H1 (cell line): ENCODE measurements at regions not wholly inside any gene's neighbourhood (a gene's known extent, or its start where the extent isn't known, plus 50 kb on each side); places are given as distances from the start of the nearest gene placed in this dataset.

Experiments used
- CTCF ChIA-PET: fragments of 300-600 bp; sonication (Branson Sonifier 250); formaldehyde crosslinking; loops from one replicate; lab custom pipeline; 2021; ENCODE audit not compliant: partially characterized antibody; lab: Charles Lee
- POLR2A ChIA-PET: fragments of 300-600 bp; sonication (Branson Sonifier 250); formaldehyde crosslinking; loops from one replicate; lab custom pipeline; 2021; ENCODE audit warnings: inconsistent platforms; ENCODE audit not compliant: partially characterized antibody; lab: Charles Lee
- DNase-seq, 2 experiments: peaks; one replicate each; pipeline versions ENCODE4 v3.0.0 to v3.0.0-alpha.2; 2010 to 2022; ENCODE audit warnings: low spot score in 2 of 2, low read depth in 1 of 2, mixed read lengths in 1 of 2
- FAIRE-seq: peaks from 2 replicates; lab custom pipeline; 2011; peaks lifted over from hg19 to GRCh38; lab: Jason Lieb, UNC
- H2AFZ ChIP-seq: 2 replicates; pipeline ENCODE4 v1.8.1; 2012; ENCODE audit warnings: low read length, inconsistent platforms
- H2AK5ac ChIP-seq: 2 replicates; pipeline ENCODE4 v1.6.1; 2013; ENCODE audit warnings: low read depth, low read length
- H2BK120ac ChIP-seq: replicated peaks from 2 replicates; pipeline ENCODE3; 2013; ENCODE audit warnings: low read depth, low read length, inconsistent platforms
- H2BK12ac ChIP-seq: 2 replicates; pipeline ENCODE4 v1.6.1; 2013; ENCODE audit warnings: low read depth, low read length
- H2BK15ac ChIP-seq: 2 replicates; pipeline ENCODE4 v1.6.1; 2013; ENCODE audit warnings: low read length
- H2BK20ac ChIP-seq: 2 replicates; pipeline ENCODE4 v1.6.1; 2013; ENCODE audit warnings: low read length
- H2BK5ac ChIP-seq: 2 replicates; pipeline ENCODE4 v1.6.1; 2013; ENCODE audit warnings: low read depth, low read length
- H3K14ac ChIP-seq: 2 replicates; pipeline ENCODE4 v1.6.1; 2013; ENCODE audit warnings: inconsistent platforms; ENCODE audit not compliant: insufficient read length
- H3K18ac ChIP-seq: 2 replicates; pipeline ENCODE4 v1.6.1; 2013; ENCODE audit warnings: low read length; ENCODE audit errors: extremely low read depth
- H3K23ac ChIP-seq: 2 replicates; pipeline ENCODE4 v1.6.1; 2013; ENCODE audit warnings: inconsistent platforms; ENCODE audit not compliant: insufficient read length
- H3K23me2 ChIP-seq: 2 replicates; pipeline ENCODE4 v1.6.1; 2013; ENCODE audit warnings: low read depth, low read length
- H3K27ac ChIP-seq: 2 replicates; pipeline ENCODE4 v1.6.1; 2011; ENCODE audit warnings: low read depth, low read length, inconsistent platforms
- H3K27me3 ChIP-seq, 4 experiments: replicated peaks in 1 of 4; 1 replicate in 1 of 4; 2 replicates in 3 of 4; pipeline versions ENCODE4 v1.6.1 to v1.8.1; 2011 to 2013; ENCODE audit warnings: low read length in 3 of 4, mild to moderate bottlenecking in 3 of 4, inconsistent platforms in 2 of 4, mixed read lengths in 2 of 4, moderate library complexity in 1 of 4; ENCODE audit not compliant: control insufficient read depth in 3 of 4, insufficient read depth in 3 of 4; ENCODE audit errors: extremely low read depth in 1 of 4
- H3K36me3 ChIP-seq, 4 experiments: 2 replicates each; pipeline versions ENCODE4 v1.6.1 to v1.8.1; 2011 to 2013; ENCODE audit warnings: mild to moderate bottlenecking in 4 of 4, low read length in 3 of 4, moderate library complexity in 2 of 4, control low read depth in 1 of 4, inconsistent platforms in 1 of 4; ENCODE audit not compliant: insufficient read depth in 4 of 4, control insufficient read depth in 2 of 4
- H3K4ac ChIP-seq: replicated peaks from 2 replicates; pipeline ENCODE3; 2013; ENCODE audit warnings: low read length, low read depth, mixed read lengths, inconsistent platforms; ENCODE audit not compliant: insufficient read length
- H3K4me1 ChIP-seq, 4 experiments: replicated peaks in 1 of 4; 1 replicate in 1 of 4; 2 replicates in 3 of 4; pipeline versions ENCODE4 v1.6.1 to v1.8.1; 2011 to 2013; ENCODE audit warnings: low read length in 3 of 4, inconsistent platforms in 2 of 4, mixed read lengths in 1 of 4; ENCODE audit not compliant: insufficient read depth in 4 of 4, control insufficient read depth in 3 of 4
- H3K4me2 ChIP-seq, 2 experiments: 2 replicates each; pipeline versions ENCODE4 v1.6.1 to v1.8.1; 2011 to 2013; ENCODE audit warnings: low read depth in 2 of 2, low read length in 2 of 2, control low read depth in 1 of 2, inconsistent platforms in 1 of 2, mild to moderate bottlenecking in 1 of 2; ENCODE audit not compliant: insufficient read depth in 1 of 2
- H3K4me3 ChIP-seq, 4 experiments: fragments of 200-600, 300-600 bp in 1 of 4; sonication (generic), shearing (Covaris generic), sonication (Bioruptor Twin) in 1 of 4; 2 replicates each; pipeline versions ENCODE4 v1.5.1 to v1.8.1; 2011 to 2016; ENCODE audit warnings: low read length in 4 of 4, low read depth in 3 of 4, control low read depth in 2 of 4, inconsistent platforms in 2 of 4, mild to moderate bottlenecking in 2 of 4, mixed read lengths in 1 of 4, moderate library complexity in 1 of 4; ENCODE audit not compliant: insufficient read depth in 2 of 4; ENCODE audit errors: extremely low read depth in 1 of 4
- H3K56ac ChIP-seq: replicated peaks from 2 replicates; pipeline ENCODE3; 2013; ENCODE audit warnings: low read depth, mild to moderate bottlenecking, mixed read lengths, low read length, inconsistent platforms; ENCODE audit not compliant: insufficient read length
- H3K79me1 ChIP-seq: 2 replicates; pipeline ENCODE4 v1.6.1; 2013; ENCODE audit warnings: low read depth, low read length, control low read depth
- H3K79me2 ChIP-seq, 2 experiments: 2 replicates each; pipeline versions ENCODE4 v1.6.1 to v1.8.1; 2012 to 2013; ENCODE audit warnings: low read length in 2 of 2, mild to moderate bottlenecking in 2 of 2, inconsistent platforms in 1 of 2; ENCODE audit not compliant: insufficient read depth in 2 of 2, control insufficient read depth in 1 of 2
- H3K9ac ChIP-seq, 4 experiments: replicated peaks in 1 of 4; 1 replicate in 1 of 4; 2 replicates in 3 of 4; pipeline versions ENCODE4 v1.6.1 to v1.8.1; 2011 to 2013; ENCODE audit warnings: low read depth in 3 of 4, low read length in 3 of 4, control low read depth in 2 of 4, mild to moderate bottlenecking in 2 of 4, moderate library complexity in 2 of 4, inconsistent platforms in 1 of 4; ENCODE audit errors: extremely low read depth in 1 of 4
- H3K9me3 ChIP-seq, 2 experiments: 2 replicates each; pipeline versions ENCODE4 v1.6.1 to v1.8.1; 2012 to 2013; ENCODE audit warnings: mild to moderate bottlenecking in 2 of 2, moderate library complexity in 2 of 2, control low read depth in 1 of 2, inconsistent platforms in 1 of 2, low read depth in 1 of 2, low read length in 1 of 2, mixed read lengths in 1 of 2; ENCODE audit not compliant: insufficient read depth in 2 of 2
- H4K20me1 ChIP-seq, 2 experiments: replicated peaks in 1 of 2; 2 replicates each; pipeline versions ENCODE3 to v1.8.1; 2011 to 2013; ENCODE audit warnings: inconsistent platforms in 2 of 2, low read length in 2 of 2, mild to moderate bottlenecking in 1 of 2; ENCODE audit not compliant: insufficient read depth in 2 of 2, control insufficient read depth in 1 of 2
- H4K5ac ChIP-seq: 2 replicates; pipeline ENCODE4 v1.6.1; 2013; ENCODE audit warnings: low read length, low read depth, mixed read lengths, inconsistent platforms; ENCODE audit not compliant: insufficient read length
- H4K8ac ChIP-seq: 2 replicates; pipeline ENCODE4 v1.8.0; 2013; ENCODE audit warnings: mild to moderate bottlenecking, moderate library complexity, low read length, inconsistent platforms; ENCODE audit not compliant: insufficient read depth; ENCODE audit errors: extremely low read depth
- H4K91ac ChIP-seq: replicated peaks from 2 replicates; pipeline ENCODE3; 2013; ENCODE audit warnings: low read length, mixed read lengths, inconsistent platforms; ENCODE audit not compliant: insufficient read length
- ATF3 ChIP-seq: IDR thresholded peaks from 2 replicates; pipeline ENCODE4 v1.6.1; 2011; ENCODE audit warnings: low read depth, mild to moderate bottlenecking, low read length; ENCODE audit not compliant: insufficient read depth
- BRCA1 ChIP-seq: IDR thresholded peaks from 2 replicates; pipeline ENCODE4 v1.6.1; 2012; ENCODE audit warnings: low read depth, low read length, improper control_type of control experiment
- EZH2 ChIP-seq: fragments of 200-600 bp; sonication (generic); IDR thresholded peaks from 2 replicates; pipeline ENCODE4 v1.7.1; 2012; ENCODE audit warnings: low read depth, mild to moderate bottlenecking, moderate library complexity, low read length, inconsistent platforms; ENCODE audit not compliant: severe bottlenecking
- HDAC6 ChIP-seq: IDR thresholded peaks from one replicate; pipeline ENCODE4 v1.7.1; 2012; ENCODE audit warnings: low read depth, mild to moderate bottlenecking, inconsistent platforms, low read length, moderate library complexity
- KDM1A ChIP-seq: fragments of 200-600, 300-600 bp; sonication (generic); IDR thresholded peaks from 2 replicates; pipeline ENCODE4 v1.7.1; 2016; ENCODE audit warnings: mild to moderate bottlenecking, low read length, borderline replicate concordance
- POLR2AphosphoS5 ChIP-seq: IDR thresholded peaks from 2 replicates; pipeline ENCODE4 v1.6.1; 2011; ENCODE audit warnings: low read depth, low read length
- SIN3A ChIP-seq, 2 experiments: IDR thresholded peaks in 1 of 2; conservative IDR thresholded peaks in 1 of 2; 2 replicates each; pipeline ENCODE4 v1.6.1; 2011 to 2012; ENCODE audit warnings: low read length in 2 of 2, improper control_type of control experiment in 1 of 2, low read depth in 1 of 2, mild to moderate bottlenecking in 1 of 2
- SP1 ChIP-seq: IDR thresholded peaks from 2 replicates; pipeline ENCODE4 v1.6.1; 2011; ENCODE audit warnings: low read depth, low read length
- SP2 ChIP-seq: IDR thresholded peaks from 2 replicates; pipeline ENCODE4 v1.6.1; 2012; ENCODE audit warnings: mild to moderate bottlenecking, low read length, inconsistent platforms
- SRF ChIP-seq: IDR thresholded peaks from 2 replicates; pipeline ENCODE4 v1.6.1; 2011; ENCODE audit warnings: mild to moderate bottlenecking, low read depth, low read length, moderate library complexity
- USF2 ChIP-seq: IDR thresholded peaks from 2 replicates; pipeline ENCODE4 v1.6.1; 2011; ENCODE audit warnings: low read length, improper control_type of control experiment
- WGBS, 2 experiments: shearing (Covaris generic) in 1 of 2; methylation state at CpG; one replicate each; pipeline versions ENCODE4 v1.1.6 to v1.1.7; 2013 to 2015; ENCODE audit warnings: low lambda C conversion rate in 2 of 2, mixed read lengths in 2 of 2, inconsistent platforms in 1 of 2, low coverage in 1 of 2, missing lambda C conversion rate in 1 of 2; ENCODE audit not compliant: insufficient replicate concordance in 2 of 2, insufficient coverage in 1 of 2, insufficient read length in 1 of 2; ENCODE audit errors: extremely low coverage in 1 of 2, missing lambda C conversion rate in 1 of 2; 5-methylcytosine and 5-hydroxymethylcytosine counted together

DNA sequence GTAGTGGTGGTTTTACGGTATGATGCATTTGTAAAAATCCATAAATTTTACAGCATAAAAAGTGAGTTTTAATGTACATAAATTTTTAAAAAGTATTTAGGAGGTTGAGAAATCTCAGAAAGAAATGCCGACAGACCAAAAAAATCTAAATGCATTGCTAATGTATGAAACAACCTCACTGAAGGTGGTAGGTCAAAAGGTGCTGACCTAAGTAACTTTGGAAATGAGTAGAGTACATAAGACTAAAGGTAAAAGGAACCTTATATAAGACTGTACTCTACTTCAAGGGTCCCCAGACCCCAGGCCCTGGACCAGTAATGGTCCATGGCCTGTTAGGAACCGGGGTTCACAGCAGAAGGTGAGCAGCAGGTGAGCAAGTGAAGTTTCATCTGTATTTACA, 163.4 kb downstream of the COL6A3 start:
- Histone ChIP-seq H3K27me3 (no peaks in the 10 kb centered on the region), H2BK15ac (no peak overlapping the region), H3K79me2 (no peaks in the 10 kb centered on the region), H2BK12ac (no peak overlapping the region), H2AFZ (no peak overlapping the region), H3K79me1 (no peaks in the 10 kb centered on the region), H3K4me3 (no peak overlapping the region), H4K20me1 (no peaks in the 10 kb centered on the region), H3K36me3 (no peaks in the 10 kb centered on the region; a peak in 1 of 8 replicates), H3K9ac (no peak overlapping the region), H3K4me1 (no peaks in the 10 kb centered on the region), H2BK120ac (no peak overlapping the region)
- 91% methylated on average over 3 of the region's 3 CpGs; no CpG with 5 or more reads in 1 of the 2 experiments for WGBS, 2 experiments
- POLR2A ChIA-PET, result no interaction called here
- CTCF ChIA-PET, result no interaction called here
- FAIRE-seq, result no peak
- TF ChIP-seq BRCA1 (no peak), KDM1A (no peak), SP2 (no peak), ATF3 (no peak), USF2 (no peak), SIN3A (conservative IDR thresholded peaks at IDR 0.05 in 1 of 2, IDR thresholded peaks at IDR 0.05 in 1 of 2; ENCODE audit: low read depth in 1 of 2, low read length in 2 of 2) (no peak), HDAC6 (no peak), SP1 (no peak), SRF (no peak), EZH2 (no peak), POLR2AphosphoS5 (no peak)
- TF ChIP-seq, all 59 proteins: peak for 0
- Histone ChIP-seq H2BK20ac (no peak overlapping the region), H3K4ac (no peak overlapping the region), H3K4me2 (no peak overlapping the region), H3K14ac (no peak overlapping the region), H2AK5ac (no peak overlapping the region), H3K23ac (no peak overlapping the region), H3K27ac (no peak overlapping the region), H3K18ac (no peak overlapping the region), H2BK5ac (no peak overlapping the region), H3K56ac (no peak overlapping the region), H3K23me2 (no peaks in the 10 kb centered on the region), H4K91ac (no peak overlapping the region), H3K9me3 (peaks cover 0 to 4% of the 10 kb centered on the region in 2 experiments; a peak in 1 of 4 replicates), H4K8ac (no peak overlapping the region), H4K5ac (no peak overlapping the region)
- no peak for DNase-seq
